ENCODE measurements at regions not wholly inside any gene's neighbourhood (a gene's known extent, or its start where the extent isn't known, plus 50 kb on each side); places are given as distances from the start of the nearest gene placed in this dataset.

GRCh38 chr2:239703834-239704233 is 303.0 kb upstream of the HDAC4 start:
- H3K4me2 ChIP-seq (ENCODE audit: insufficient read depth, low read length): no peak overlapping the region

More at GRCh38 chr2:239703834-239704233, 303.0 kb upstream of the HDAC4 start:
- ChIA-PET POLR2A (no interaction called here), CTCF (no interaction called here)
- dilution Hi-C loops (cut with MboI; ENCODE audit: extremely low pct_ligation_motif_present, low sequenced_read_pairs) (no loop called here), intact Hi-C loops (cut with micrococcal nuclease) (no loop called here)
- no peak for DNase-seq (ENCODE audit: low read depth, low spot score)
- H3K27ac ChIP-seq (ENCODE audit: insufficient read depth, low read depth, low read length): no peak overlapping the region
- TF ChIP-seq MAX (IDR thresholded peaks at IDR 0.05; ENCODE audit: insufficient read depth, insufficient read length): no peak
- TF ChIP-seq MYC (IDR thresholded peaks at IDR 0.05; ENCODE audit: low read depth, low read length): no peak
- no peak for TF ChIP-seq POLR2A (IDR thresholded peaks at IDR 0.05; ENCODE audit: low read depth, low read length)
- TF ChIP-seq EZH2 (IDR thresholded peaks at IDR 0.05; ENCODE audit: borderline replicate concordance, low read depth, low read length, severe bottlenecking): no peak
- TF ChIP-seq CTCF (IDR thresholded peaks at IDR 0.05; ENCODE audit: extremely low read depth in 1 of 2, insufficient read depth in 1 of 2, low read depth in 1 of 2, low read length in 2 of 2): no peak
- TF ChIP-seq POLR2AphosphoS5 (IDR thresholded peaks at IDR 0.05; ENCODE audit: insufficient read depth, low read depth, low read length): no peak
- no peak for TF ChIP-seq GATA2 (IDR thresholded peaks at IDR 0.05; ENCODE audit: insufficient read depth, insufficient read length, low read depth, low read length)
- no peak for TF ChIP-seq FOS (IDR thresholded peaks at IDR 0.05; ENCODE audit: borderline replicate concordance, insufficient read depth, low read length)
- H4K20me1 ChIP-seq (replicated peaks; ENCODE audit: control insufficient read depth, extremely low read depth, insufficient read depth, low read length): no peaks in the 10 kb centered on the region
- H3K9me1 ChIP-seq (replicated peaks; ENCODE audit: control insufficient read depth, extremely low read depth, insufficient read depth, low read length): no peaks in the 10 kb centered on the region
- no peaks in the 10 kb centered on the region for H3K4me1 ChIP-seq (ENCODE audit: control insufficient read depth, extremely low read depth, insufficient read depth, low read length)
- no peak overlapping the region for H3K9ac ChIP-seq (replicated peaks; ENCODE audit: extremely low read depth, insufficient read depth, low read length)
- H3K79me2 ChIP-seq (ENCODE audit: control insufficient read depth, insufficient read depth, low read length): no peaks in the 10 kb centered on the region
- FAIRE-seq: no peak
- no peaks in the 10 kb centered on the region for H3K27me3 ChIP-seq (ENCODE audit: control insufficient read depth in 2 of 2, insufficient read depth in 2 of 2, low read length in 2 of 2)
- no peaks in the 10 kb centered on the region for H3K36me3 ChIP-seq (ENCODE audit: control insufficient read depth in 2 of 2, extremely low read depth in 1 of 2, insufficient read depth in 2 of 2, low read length in 2 of 2)
- no TSS peak for BruUV-seq (replicated peaks)
- no peak overlapping the region for H2AFZ ChIP-seq (ENCODE audit: low read depth, low read length)
- no peak overlapping the region for H3K4me3 ChIP-seq (replicated peaks in 1 of 3; ENCODE audit: insufficient read depth in 1 of 3, low read depth in 1 of 3, low read length in 3 of 3)
- peaks cover 2% of the 10 kb centered on the region for H3K9me3 ChIP-seq (replicated peaks; ENCODE audit: control insufficient read depth, insufficient read depth, low read length)
